KMS-11 (cell line): ENCODE measurements at regions not wholly inside any gene's neighbourhood (a gene's known extent, or its start where the extent isn't known, plus 50 kb on each side); places are given as distances from the start of the nearest gene placed in this dataset.

Source experiments
- H2AFZ ChIP-seq: fragments of 200-600 bp; sonication (generic); 2 replicates; pipeline ENCODE4 v1.6.1; 2016; ENCODE audit warnings: antibody characterized with exemption, mixed run types, low read depth
- H3K27ac ChIP-seq: fragments of 200-600 bp; sonication (generic); 2 replicates; pipeline ENCODE4 v1.6.1; 2016; ENCODE audit warnings: mild to moderate bottlenecking, mixed run types
- H3K27me3 ChIP-seq: fragments of 200-600 bp; sonication (generic); 2 replicates; pipeline ENCODE4 v1.6.1; 2017; ENCODE audit warnings: mild to moderate bottlenecking, low read depth, mixed run types, moderate library complexity; ENCODE audit not compliant: insufficient read depth
- H3K36me3 ChIP-seq: fragments of 200-600 bp; sonication (generic); 2 replicates; pipeline ENCODE4 v1.6.1; 2017; ENCODE audit warnings: mild to moderate bottlenecking, mixed run types; ENCODE audit not compliant: insufficient read depth
- H3K4me1 ChIP-seq: fragments of 200-600 bp; sonication (generic); 2 replicates; pipeline ENCODE4 v1.6.1; 2016; ENCODE audit warnings: mild to moderate bottlenecking, low read depth, mixed run types; ENCODE audit not compliant: poor library complexity, severe bottlenecking
- H3K4me2 ChIP-seq: fragments of 200-600 bp; sonication (generic); 2 replicates; pipeline ENCODE4 v1.7.0; 2016; ENCODE audit warnings: mild to moderate bottlenecking, mixed run types
- H3K4me3 ChIP-seq: fragments of 200-600 bp; sonication (generic); IDR thresholded peaks from 2 replicates; pipeline ENCODE4 v1.6.1; 2017; ENCODE audit warnings: low read depth, low read length, mixed read lengths; ENCODE audit not compliant: insufficient read depth
- H3K79me2 ChIP-seq: fragments of 200-600 bp; sonication (generic); 2 replicates; pipeline ENCODE4 v1.6.1; 2016; ENCODE audit warnings: low read depth, mixed run types; ENCODE audit not compliant: insufficient read depth
- H3K9ac ChIP-seq: fragments of 200-600 bp; sonication (generic); 2 replicates; pipeline ENCODE4 v1.6.1; 2016; ENCODE audit warnings: mild to moderate bottlenecking, mixed run types
- H4K20me1 ChIP-seq: fragments of 200-600 bp; sonication (generic); 2 replicates; pipeline ENCODE4 v1.6.1; 2016; ENCODE audit warnings: mild to moderate bottlenecking, mixed run types; ENCODE audit not compliant: insufficient read depth
- CTCF ChIP-seq: fragments of 200-600 bp; sonication (generic); conservative IDR thresholded peaks from 2 replicates; pipeline ENCODE4 v1.6.1; 2017; ENCODE audit warnings: low read depth, mild to moderate bottlenecking, antibody characterized with exemption, low read length, moderate library complexity, mixed read lengths

DNA sequence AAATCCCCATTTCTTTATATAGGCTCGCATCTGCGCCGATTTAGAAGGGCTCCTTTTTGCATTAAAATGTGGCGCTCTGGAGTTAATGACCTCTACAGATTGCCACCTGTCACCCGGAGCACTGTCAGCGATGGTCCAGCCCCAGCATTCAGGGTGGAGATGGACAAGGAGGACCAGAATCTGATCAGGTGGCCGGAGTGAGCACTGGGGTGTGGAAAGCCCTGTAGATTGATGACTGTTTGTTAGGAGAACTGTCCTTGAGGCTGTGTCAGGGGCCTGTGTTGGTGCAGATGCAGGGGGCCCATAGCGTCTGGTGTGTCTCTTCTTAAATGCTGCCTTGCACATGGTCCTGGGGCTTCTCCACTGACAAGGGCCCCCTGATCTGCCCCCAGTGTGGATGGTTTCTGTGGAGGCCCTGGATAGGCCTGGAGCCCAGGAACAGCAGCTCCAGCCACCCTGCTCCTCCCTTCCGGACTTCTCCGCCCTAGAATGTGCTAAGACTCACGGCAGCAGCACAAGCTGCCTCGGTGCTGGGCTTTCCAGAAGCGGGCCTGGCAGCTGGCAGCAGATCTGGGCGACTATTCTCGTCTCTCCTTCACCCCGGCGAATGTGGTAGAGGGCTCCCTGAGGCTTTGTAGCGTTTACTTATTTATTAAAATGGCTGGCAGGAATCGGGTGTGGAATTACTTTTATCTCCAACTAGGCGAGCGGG lies 1333.3 kb downstream of the BRD1 start:
- H3K27ac ChIP-seq = no peak overlapping the region
- no peaks in the 10 kb centered on the region for H3K79me2 ChIP-seq
- no peaks in the 10 kb centered on the region for H3K36me3 ChIP-seq
- no peaks in the 10 kb centered on the region; the same call in 1 of the 2 replicates for H3K27me3 ChIP-seq
- no peak overlapping the region for H3K4me3 ChIP-seq
- no peaks in the 10 kb centered on the region for H4K20me1 ChIP-seq
- TF ChIP-seq CTCF = no peak
- H3K4me2 ChIP-seq = no peak overlapping the region
- H3K9ac ChIP-seq = no peak overlapping the region
- H3K4me1 ChIP-seq = no peaks in the 10 kb centered on the region
- no peak overlapping the region for H2AFZ ChIP-seq

- H2AFZ ChIP-seq = no peak overlapping the region
- H3K79me2 ChIP-seq = no peaks in the 10 kb centered on the region
- no peaks in the 10 kb centered on the region for H4K20me1 ChIP-seq
- no peaks in the 10 kb centered on the region for H3K4me1 ChIP-seq
- no peak overlapping the region for H3K4me3 ChIP-seq
- TF ChIP-seq CTCF = no peak
- H3K4me2 ChIP-seq = no peak overlapping the region
- H3K36me3 ChIP-seq = no peaks in the 10 kb centered on the region
- no peak overlapping the region for H3K27ac ChIP-seq
- H3K27me3 ChIP-seq = no peaks in the 10 kb centered on the region; the same call in 1 of the 2 replicates
- H3K9ac ChIP-seq = no peak overlapping the region
These were observed 1333.9 kb downstream of the BRD1 start for GRCh38 chr22:48493733-48494132.

- Histone ChIP-seq H3K4me1 (no peaks in the 10 kb centered on the region), H3K36me3 (no peaks in the 10 kb centered on the region), H2AFZ (no peak overlapping the region), H3K27me3 (no peaks in the 10 kb centered on the region; the same call in 1 of the 2 replicates), H3K79me2 (no peaks in the 10 kb centered on the region), H4K20me1 (no peaks in the 10 kb centered on the region), H3K4me2 (no peak overlapping the region), H3K4me3 (no peak overlapping the region), H3K27ac (no peak overlapping the region), H3K9ac (no peak overlapping the region)
- peak; percentile 63 for TF ChIP-seq CTCF
These were observed 1335.0 kb downstream of the BRD1 start for GRCh38 chr22:48492366-48493320.

- H4K20me1 ChIP-seq = no peaks in the 10 kb centered on the region
- H3K27ac ChIP-seq = no peak overlapping the region
These were observed 1336.2 kb downstream of the BRD1 start for GRCh38 chr22:48491451-48491941.

More at GRCh38 chr22:48491451-48491941, 1336.2 kb downstream of the BRD1 start:
- Histone ChIP-seq H3K9ac (no peak overlapping the region), H2AFZ (no peak overlapping the region), H3K27me3 (no peaks in the 10 kb centered on the region; the same call in 1 of the 2 replicates), H3K79me2 (no peaks in the 10 kb centered on the region), H3K4me1 (no peaks in the 10 kb centered on the region), H3K4me3 (no peak overlapping the region), H3K4me2 (no peak overlapping the region), H3K36me3 (no peaks in the 10 kb centered on the region)
- TF ChIP-seq CTCF = no peak
